Endothelial cell of umbilical vein (primary cell): ENCODE measurements at regions not wholly inside any gene's neighbourhood (a gene's known extent, or its start where the extent isn't known, plus 50 kb on each side); places are given as distances from the start of the nearest gene placed in this dataset.

Source experiments
- BruUV-seq: library from RNA; stranded (reverse); fragments of 400-500 nt; replicated peaks from 2 replicates; lab custom pipeline; 2021; lab: Mats Ljungman, UMichigan
- CTCF ChIA-PET: fragments of 300-600, 350-600 bp; sonication (Branson Sonifier 250); formaldehyde crosslinking; loops from one replicate; lab custom pipeline; 2021; ENCODE audit warnings: antibody characterized with exemption, inconsistent platforms; lab: Charles Lee
- POLR2A ChIA-PET: fragments of 300-600, 350-600 bp; sonication (Branson Sonifier 250); formaldehyde crosslinking; loops from one replicate; lab custom pipeline; 2021; ENCODE audit warnings: antibody characterized with exemption, inconsistent platforms; lab: Charles Lee
- DNase-seq: peaks from one replicate; pipeline ENCODE4 v3.0.0-alpha.2; 2011; ENCODE audit warnings: low read depth, low spot score
- FAIRE-seq: peaks from 2 replicates; lab custom pipeline; 2011; peaks lifted over from hg19 to GRCh38; lab: Jason Lieb, UNC
- H2AFZ ChIP-seq: 2 replicates; pipeline ENCODE4 v1.6.0; 2012; ENCODE audit warnings: low read depth, low read length, control low read depth, inconsistent platforms
- H3K27ac ChIP-seq: 2 replicates; pipeline ENCODE4 v1.5.1; 2011; ENCODE audit warnings: low read depth, mild to moderate bottlenecking, control low read depth, low read length, moderate library complexity; ENCODE audit not compliant: insufficient read depth
- H3K27me3 ChIP-seq, 2 experiments: 2 replicates each; pipeline versions ENCODE4 v1.6.0 to v1.6.1; 2011; ENCODE audit warnings: low read length in 2 of 2, mixed read lengths in 1 of 2; ENCODE audit not compliant: control insufficient read depth in 2 of 2, insufficient read depth in 2 of 2
- H3K36me3 ChIP-seq, 2 experiments: 2 replicates in 1 of 2; 3 replicates in 1 of 2; pipeline ENCODE4 v1.5.1; 2011; ENCODE audit warnings: low read length in 2 of 2, mild to moderate bottlenecking in 1 of 2, moderate library complexity in 1 of 2; ENCODE audit not compliant: control insufficient read depth in 2 of 2, insufficient read depth in 2 of 2; ENCODE audit errors: extremely low read depth in 1 of 2
- H3K4me1 ChIP-seq: 3 replicates; pipeline ENCODE4 v1.5.1; 2011; ENCODE audit warnings: mild to moderate bottlenecking, low read length; ENCODE audit not compliant: control insufficient read depth, insufficient read depth; ENCODE audit errors: extremely low read depth
- H3K4me2 ChIP-seq: 2 replicates; pipeline ENCODE4 v1.6.1; 2011; ENCODE audit warnings: low read length, control low read depth, mixed read lengths; ENCODE audit not compliant: insufficient read depth
- H3K4me3 ChIP-seq, 3 experiments: fragments of 200-600 bp in 1 of 3; sonication (generic), shearing (Covaris generic) in 1 of 3; replicated peaks in 1 of 3; 2 replicates each; pipeline ENCODE4 v1.5.1; 2011 to 2016; ENCODE audit warnings: control low read depth in 3 of 3, low read length in 3 of 3, mild to moderate bottlenecking in 2 of 3, inconsistent platforms in 1 of 3, low read depth in 1 of 3, moderate library complexity in 1 of 3; ENCODE audit not compliant: insufficient read depth in 1 of 3
- H3K79me2 ChIP-seq: 2 replicates; pipeline ENCODE4 v1.6.0; 2012; ENCODE audit warnings: low read length, inconsistent platforms; ENCODE audit not compliant: control insufficient read depth, insufficient read depth
- H3K9ac ChIP-seq: replicated peaks from 2 replicates; pipeline ENCODE3; 2011; ENCODE audit warnings: low read length, control low read depth; ENCODE audit not compliant: insufficient read depth; ENCODE audit errors: extremely low read depth
- H3K9me1 ChIP-seq: replicated peaks from 3 replicates; pipeline ENCODE4 v1.6.0; 2011; ENCODE audit warnings: mild to moderate bottlenecking, low read length; ENCODE audit not compliant: control insufficient read depth, insufficient read depth; ENCODE audit errors: extremely low read depth
- H3K9me3 ChIP-seq: replicated peaks from 2 replicates; pipeline ENCODE4 v1.5.1; 2012; ENCODE audit warnings: low read length, inconsistent platforms; ENCODE audit not compliant: control insufficient read depth, insufficient read depth
- H4K20me1 ChIP-seq: replicated peaks from 2 replicates; pipeline ENCODE3; 2011; ENCODE audit warnings: mild to moderate bottlenecking, low read length; ENCODE audit not compliant: control insufficient read depth, insufficient read depth; ENCODE audit errors: extremely low read depth
- EZH2 ChIP-seq: IDR thresholded peaks from 2 replicates; pipeline ENCODE4 v1.6.1; 2012; ENCODE audit warnings: borderline replicate concordance, low read depth, mild to moderate bottlenecking, moderate library complexity, low read length, inconsistent platforms; ENCODE audit not compliant: severe bottlenecking
- FOS ChIP-seq: IDR thresholded peaks from 2 replicates; pipeline ENCODE4 v1.6.1; 2011; ENCODE audit warnings: mild to moderate bottlenecking, low read length, moderate library complexity, borderline replicate concordance; ENCODE audit not compliant: insufficient read depth
- GATA2 ChIP-seq: IDR thresholded peaks from 2 replicates; pipeline ENCODE4 v1.7.0; 2011; ENCODE audit warnings: low read depth, mild to moderate bottlenecking, moderate library complexity, mixed read lengths, low read length; ENCODE audit not compliant: insufficient read length, insufficient read depth
- JUN ChIP-seq: IDR thresholded peaks from 2 replicates; pipeline ENCODE4 v1.6.1; 2011; ENCODE audit warnings: borderline replicate concordance, low read depth; ENCODE audit not compliant: insufficient read length, insufficient read depth
- MYC ChIP-seq: IDR thresholded peaks from one replicate; pipeline ENCODE4 v1.6.1; 2011; ENCODE audit warnings: mild to moderate bottlenecking, low read depth, low read length
- POLR2A ChIP-seq: IDR thresholded peaks from 2 replicates; pipeline ENCODE4 v1.6.1; 2012; ENCODE audit warnings: low read depth, mild to moderate bottlenecking, control low read depth, low read length
- POLR2AphosphoS5 ChIP-seq: IDR thresholded peaks from 2 replicates; pipeline ENCODE4 v1.6.1; 2012; ENCODE audit warnings: low read depth, mild to moderate bottlenecking, control low read depth, low read length, moderate library complexity; ENCODE audit not compliant: insufficient read depth
- dilution Hi-C: fragments of 300-500 bp; cut with MboI; formaldehyde crosslinking; loops from one replicate; pipeline ENCODE4 v1.15.0; 2019; ENCODE audit warnings: low sequenced_read_pairs; ENCODE audit not compliant: extremely low pct_ligation_motif_present
- intact Hi-C: fragments of 100-400 bp; cut with micrococcal nuclease; formaldehyde crosslinking; loops from one replicate; pipeline ENCODE4 v1.10.0; 2022
- TF ChIP-seq, protein P1 (sequence below), 2 donors: IDR thresholded peaks; 1 replicate in 1 of 2; 2 replicates in 1 of 2; pipeline ENCODE4 v1.5.1; 2011; ENCODE audit warnings: low read length in 2 of 2, mild to moderate bottlenecking in 2 of 2, moderate library complexity in 2 of 2, control low read depth in 1 of 2, inconsistent platforms in 1 of 2, low read depth in 1 of 2; ENCODE audit not compliant: insufficient read depth in 1 of 2; ENCODE audit errors: extremely low read depth in 1 of 2
- TF ChIP-seq, protein P2 (sequence below): IDR thresholded peaks from 2 replicates; pipeline ENCODE4 v1.6.1; 2011; ENCODE audit not compliant: insufficient read depth, insufficient read length

- Histone ChIP-seq H3K9me1 (no peaks in the 10 kb centered on the region), H3K9ac (no peak overlapping the region), H3K79me2 (no peaks in the 10 kb centered on the region), H3K36me3 (no peaks in the 10 kb centered on the region), H3K4me1 (peaks cover 9% of the 10 kb centered on the region), H2AFZ (no peak overlapping the region), H3K9me3 (no peaks in the 10 kb centered on the region), H4K20me1 (no peaks in the 10 kb centered on the region), H3K27me3 (no peaks in the 10 kb centered on the region), H3K27ac (no peak overlapping the region), H3K4me3 (no peak overlapping the region), H3K4me2 (no peak overlapping the region)
- ChIA-PET POLR2A (no interaction called here), CTCF (interaction anchor here (0.9 to 2.3 kb wide), 5 partner anchors 8 to 613 kb away, joined by 3 to 7 read pairs (median 6); no protein-coding TSS in a partner anchor)
- DNase-seq: no peak
- intact Hi-C loops (loop anchor here (10.0 kb wide), 1 partner anchor 285 kb away; no protein-coding TSS in a partner anchor), dilution Hi-C loops (no loop called here)
- FAIRE-seq: no peak
- TF ChIP-seq MYC (no peak), FOS (no peak), POLR2A (no peak), POLR2AphosphoS5 (no peak), GATA2 (no peak), EZH2 (no peak), JUN (no peak)
- TF ChIP-seq, protein P1, sequence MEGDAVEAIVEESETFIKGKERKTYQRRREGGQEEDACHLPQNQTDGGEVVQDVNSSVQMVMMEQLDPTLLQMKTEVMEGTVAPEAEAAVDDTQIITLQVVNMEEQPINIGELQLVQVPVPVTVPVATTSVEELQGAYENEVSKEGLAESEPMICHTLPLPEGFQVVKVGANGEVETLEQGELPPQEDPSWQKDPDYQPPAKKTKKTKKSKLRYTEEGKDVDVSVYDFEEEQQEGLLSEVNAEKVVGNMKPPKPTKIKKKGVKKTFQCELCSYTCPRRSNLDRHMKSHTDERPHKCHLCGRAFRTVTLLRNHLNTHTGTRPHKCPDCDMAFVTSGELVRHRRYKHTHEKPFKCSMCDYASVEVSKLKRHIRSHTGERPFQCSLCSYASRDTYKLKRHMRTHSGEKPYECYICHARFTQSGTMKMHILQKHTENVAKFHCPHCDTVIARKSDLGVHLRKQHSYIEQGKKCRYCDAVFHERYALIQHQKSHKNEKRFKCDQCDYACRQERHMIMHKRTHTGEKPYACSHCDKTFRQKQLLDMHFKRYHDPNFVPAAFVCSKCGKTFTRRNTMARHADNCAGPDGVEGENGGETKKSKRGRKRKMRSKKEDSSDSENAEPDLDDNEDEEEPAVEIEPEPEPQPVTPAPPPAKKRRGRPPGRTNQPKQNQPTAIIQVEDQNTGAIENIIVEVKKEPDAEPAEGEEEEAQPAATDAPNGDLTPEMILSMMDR (IDR thresholded peaks at IDR 0.05; ENCODE audit: extremely low read depth in 1 of 2, insufficient read depth in 1 of 2, low read depth in 1 of 2, low read length in 2 of 2): no peak
- TF ChIP-seq, protein P2, sequence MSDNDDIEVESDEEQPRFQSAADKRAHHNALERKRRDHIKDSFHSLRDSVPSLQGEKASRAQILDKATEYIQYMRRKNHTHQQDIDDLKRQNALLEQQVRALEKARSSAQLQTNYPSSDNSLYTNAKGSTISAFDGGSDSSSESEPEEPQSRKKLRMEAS: no peak
- BruUV-seq: no TSS peak
These were observed 74.1 kb upstream of the HSPA9 start for GRCh38 chr5:138649316-138649720.
